ENCODE measurements at regions not wholly inside any gene's neighbourhood (a gene's known extent, or its start where the extent isn't known, plus 50 kb on each side); places are given as distances from the start of the nearest gene placed in this dataset.

DNA sequence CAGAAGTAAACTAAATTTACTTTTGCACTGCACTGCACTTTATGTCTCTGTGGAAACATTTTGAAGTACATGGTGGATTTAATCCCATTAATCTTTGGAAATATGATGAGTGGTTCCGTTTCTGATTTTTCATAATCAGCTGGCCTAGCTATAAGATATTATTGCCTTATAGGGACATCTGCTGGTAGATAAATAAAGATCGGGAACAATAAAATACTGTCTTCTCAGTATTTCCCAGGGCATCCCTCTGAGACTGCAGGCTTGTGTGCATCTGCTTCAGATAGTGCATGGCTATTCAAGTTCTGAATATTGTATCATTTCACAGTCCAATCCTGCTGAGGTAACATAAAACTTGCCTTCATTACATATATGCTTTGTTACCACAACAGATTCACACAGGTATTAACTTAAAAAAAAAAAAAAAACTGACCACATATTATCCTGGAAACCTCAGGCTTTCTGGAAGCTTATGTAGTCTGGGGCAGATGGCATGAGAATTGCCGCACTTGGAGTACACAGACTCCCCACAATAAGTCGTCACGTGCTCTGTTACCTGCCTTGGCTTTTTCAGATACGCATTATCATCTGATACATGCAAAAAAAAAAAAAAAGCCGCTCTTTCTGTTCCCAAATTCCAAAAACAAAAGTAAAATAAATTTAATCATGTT is 330.8 kb upstream of the AGTR1 start:
- H3K36me3 Mint-ChIP-seq (ENCODE audit: low read depth): no peaks in the 10 kb centered on the region
- no peak overlapping the region for H3K27ac ChIP-seq (ENCODE audit: low read depth in 1 of 2, low read length in 2 of 2)
- no peak for TF ChIP-seq CTCF (IDR thresholded peaks at IDR 0.05)
- POLR2A ChIA-PET: no interaction called here
- H3K27me3 Mint-ChIP-seq: no peaks in the 10 kb centered on the region
- no peak overlapping the region for H3K27ac Mint-ChIP-seq
- intact Hi-C loops (cut with DNase I, micrococcal nuclease): no loop called here
- H3K27me3 ChIP-seq (ENCODE audit: control insufficient read depth in 1 of 2, insufficient read depth in 2 of 2, low read length in 2 of 2): no peaks in the 10 kb centered on the region
- no peaks in the 10 kb centered on the region for H3K36me3 ChIP-seq (ENCODE audit: insufficient read depth, low read length)
- CTCF ChIA-PET: no interaction called here
- H3K4me3 ChIP-seq (ENCODE audit: low read length): no peak overlapping the region
- H3K9me3 ChIP-seq (ENCODE audit: control insufficient read depth in 1 of 2, insufficient read depth in 1 of 2, low read length in 2 of 2): no peaks in the 10 kb centered on the region
- peaks cover 4% of the 10 kb centered on the region for H3K9me3 Mint-ChIP-seq
- H3K4me3 Mint-ChIP-seq: no peak overlapping the region
- H3K4me1 Mint-ChIP-seq (ENCODE audit: low read depth): no peaks in the 10 kb centered on the region
- ATAC-seq (ENCODE audit: poor library complexity) (no peak), DNase-seq (no peak)
- no peaks in the 10 kb centered on the region for H3K4me1 ChIP-seq (ENCODE audit: insufficient read depth, low read length)

- TF ChIP-seq CTCF (IDR thresholded peaks at IDR 0.05): no peak
- CTCF ChIA-PET: no interaction called here
- Mint-ChIP-seq H3K9me3 (peaks cover 4% of the 10 kb centered on the region), H3K27ac (no peak overlapping the region), H3K27me3 (no peaks in the 10 kb centered on the region), H3K4me3 (no peak overlapping the region), H3K4me1 (ENCODE audit: low read depth) (no peaks in the 10 kb centered on the region), H3K36me3 (ENCODE audit: low read depth) (no peaks in the 10 kb centered on the region)
- Histone ChIP-seq H3K4me3 (ENCODE audit: low read length) (no peak overlapping the region), H3K27ac (ENCODE audit: low read depth in 1 of 2, low read length in 2 of 2) (no peak overlapping the region), H3K9me3 (ENCODE audit: control insufficient read depth in 1 of 2, insufficient read depth in 1 of 2, low read length in 2 of 2) (no peaks in the 10 kb centered on the region), H3K4me1 (ENCODE audit: insufficient read depth, low read length) (no peaks in the 10 kb centered on the region), H3K27me3 (ENCODE audit: control insufficient read depth in 1 of 2, insufficient read depth in 2 of 2, low read length in 2 of 2) (no peaks in the 10 kb centered on the region), H3K36me3 (ENCODE audit: insufficient read depth, low read length) (no peaks in the 10 kb centered on the region)
- intact Hi-C loops (cut with DNase I, micrococcal nuclease): no loop called here
- DNase-seq: no peak
- POLR2A ChIA-PET: no interaction called here
- ATAC-seq (ENCODE audit: poor library complexity): no peak
Measured at GRCh38 chr3:148367756-148368155, 329.9 kb upstream of the AGTR1 start.

DNA sequence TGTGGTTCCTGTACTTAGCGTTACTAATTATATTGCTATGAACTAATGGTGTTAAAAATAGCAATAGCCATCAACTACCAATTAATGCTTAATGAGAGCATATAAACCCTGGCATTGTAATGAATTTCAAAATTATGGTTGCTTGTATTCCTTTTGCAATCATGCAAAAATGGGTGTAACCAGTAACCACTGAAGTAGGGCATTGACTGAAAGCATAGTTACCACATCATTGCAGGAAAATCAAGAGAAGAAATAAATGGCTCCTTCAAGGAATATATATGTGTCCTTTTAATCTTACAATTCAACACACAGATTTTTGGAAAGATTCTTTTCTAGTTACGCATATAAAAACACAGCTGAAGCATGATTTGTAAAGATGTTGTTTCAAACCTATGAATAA is 328.3 kb upstream of the AGTR1 start:
- DNase-seq (no peak), ATAC-seq (ENCODE audit: poor library complexity) (no peak)
- POLR2A ChIA-PET: no interaction called here
- intact Hi-C loops (cut with DNase I, micrococcal nuclease): no loop called here
- Histone ChIP-seq H3K9me3 (ENCODE audit: control insufficient read depth in 1 of 2, insufficient read depth in 1 of 2, low read length in 2 of 2) (no peaks in the 10 kb centered on the region), H3K4me1 (ENCODE audit: insufficient read depth, low read length) (no peaks in the 10 kb centered on the region), H3K27me3 (ENCODE audit: control insufficient read depth in 1 of 2, insufficient read depth in 2 of 2, low read length in 2 of 2) (no peaks in the 10 kb centered on the region), H3K27ac (ENCODE audit: low read depth in 1 of 2, low read length in 2 of 2) (no peak overlapping the region), H3K4me3 (ENCODE audit: low read length) (no peak overlapping the region), H3K36me3 (ENCODE audit: insufficient read depth, low read length) (no peaks in the 10 kb centered on the region)
- H3K27me3 Mint-ChIP-seq: no peaks in the 10 kb centered on the region
- TF ChIP-seq CTCF (IDR thresholded peaks at IDR 0.05): no peak
- no peaks in the 10 kb centered on the region for H3K4me1 Mint-ChIP-seq (ENCODE audit: low read depth)
- H3K36me3 Mint-ChIP-seq (ENCODE audit: low read depth): no peaks in the 10 kb centered on the region
- H3K9me3 Mint-ChIP-seq: no peaks in the 10 kb centered on the region
- H3K4me3 Mint-ChIP-seq: no peak overlapping the region
- H3K27ac Mint-ChIP-seq: no peak overlapping the region
- CTCF ChIA-PET: no interaction called here

Data from CD4-positive, alpha-beta T cell (primary cell).